Progenitor cell of endocrine pancreas (in vitro differentiated cells): ENCODE measurements at regions not wholly inside any gene's neighbourhood (a gene's known extent, or its start where the extent isn't known, plus 50 kb on each side); places are given as distances from the start of the nearest gene placed in this dataset.

Experiments used
- DNase-seq: peaks from one replicate; pipeline ENCODE4 v3.0.0; 2021; ENCODE audit warnings: low spot score; ENCODE audit not compliant: unreplicated experiment
- H3K27ac Mint-ChIP-seq: 2 replicates; pipeline ENCODE4 v1.8.0; 2021; ENCODE audit warnings: mild to moderate bottlenecking, moderate library complexity, mixed read lengths
- H3K27me3 Mint-ChIP-seq: 2 replicates; pipeline ENCODE4 v1.8.0; 2021; ENCODE audit warnings: mixed read lengths
- H3K36me3 Mint-ChIP-seq: 2 replicates; pipeline ENCODE4 v1.8.0; 2022; ENCODE audit warnings: mixed read lengths; ENCODE audit not compliant: insufficient read depth
- H3K4me1 Mint-ChIP-seq: 2 replicates; pipeline ENCODE4 v1.8.0; 2021; ENCODE audit warnings: low read depth, mixed read lengths
- H3K4me3 Mint-ChIP-seq: 2 replicates; pipeline ENCODE4 v1.8.0; 2021; ENCODE audit warnings: low read depth, mild to moderate bottlenecking, moderate library complexity, mixed read lengths
- H3K9me3 Mint-ChIP-seq: 2 replicates; pipeline ENCODE4 v1.8.0; 2021; ENCODE audit warnings: low read depth, mixed read lengths
- CTCF ChIP-seq: fragments of 200-600 bp; sonication (generic); IDR thresholded peaks from one replicate; pipeline ENCODE4 v1.5.0; 2021; ENCODE audit warnings: antibody characterized with exemption, mild to moderate bottlenecking; ENCODE audit not compliant: unreplicated experiment

GRCh38 chr1:229031481-229032341 lies 239.2 kb upstream of the RAB4A start:
- H3K9me3 Mint-ChIP-seq = no peaks in the 10 kb centered on the region
- no peak for TF ChIP-seq CTCF
- no peaks in the 10 kb centered on the region for H3K36me3 Mint-ChIP-seq
- peaks cover 18% of the 10 kb centered on the region for H3K27me3 Mint-ChIP-seq
- no peak for DNase-seq
- no peak overlapping the region for H3K4me3 Mint-ChIP-seq
- peaks cover 21% of the 10 kb centered on the region for H3K4me1 Mint-ChIP-seq
- H3K27ac Mint-ChIP-seq = no peak overlapping the region

- H3K36me3 Mint-ChIP-seq = no peaks in the 10 kb centered on the region
- TF ChIP-seq CTCF = no peak
- H3K27me3 Mint-ChIP-seq = peaks cover 14% of the 10 kb centered on the region
- H3K4me1 Mint-ChIP-seq = peaks cover 16% of the 10 kb centered on the region
- H3K27ac Mint-ChIP-seq = no peak overlapping the region
- no peak overlapping the region for H3K4me3 Mint-ChIP-seq
- DNase-seq = no peak
- H3K9me3 Mint-ChIP-seq = no peaks in the 10 kb centered on the region
Measured at GRCh38 chr1:229032375-229032774, 238.5 kb upstream of the RAB4A start.

- Mint-ChIP-seq H3K9me3 (no peaks in the 10 kb centered on the region), H3K27me3 (peaks cover 11% of the 10 kb centered on the region), H3K36me3 (no peaks in the 10 kb centered on the region), H3K4me3 (no peak overlapping the region), H3K4me1 (peaks cover 11% of the 10 kb centered on the region), H3K27ac (no peak overlapping the region)
- no peak for DNase-seq
- no peak for TF ChIP-seq CTCF
Measured at GRCh38 chr1:229033480-229033879, 237.4 kb upstream of the RAB4A start.

GRCh38 chr1:229034342-229034741 lies 236.6 kb upstream of the RAB4A start:
- Mint-ChIP-seq H3K36me3 (no peaks in the 10 kb centered on the region), H3K4me1 (peaks cover 11% of the 10 kb centered on the region), H3K9me3 (no peaks in the 10 kb centered on the region), H3K4me3 (no peak overlapping the region), H3K27ac (no peak overlapping the region), H3K27me3 (peaks cover 11% of the 10 kb centered on the region)
- TF ChIP-seq CTCF = no peak
- DNase-seq = no peak

GRCh38 chr1:229035054-229035747 lies 235.7 kb upstream of the RAB4A start:
- peaks cover 11% of the 10 kb centered on the region for H3K4me1 Mint-ChIP-seq
- H3K4me3 Mint-ChIP-seq = no peak overlapping the region

More at GRCh38 chr1:229035054-229035747, 235.7 kb upstream of the RAB4A start:
- no peak for DNase-seq
- H3K27ac Mint-ChIP-seq = no peak overlapping the region
- peaks cover 11% of the 10 kb centered on the region for H3K27me3 Mint-ChIP-seq
- no peak for TF ChIP-seq CTCF
- peaks cover under 1% of the 10 kb centered on the region for H3K9me3 Mint-ChIP-seq
- H3K36me3 Mint-ChIP-seq = no peaks in the 10 kb centered on the region
